ENCODE measurements at regions not wholly inside any gene's neighbourhood (a gene's known extent, or its start where the extent isn't known, plus 50 kb on each side); places are given as distances from the start of the nearest gene placed in this dataset.

- ChIA-PET POLR2A (no interaction called here), CTCF (no interaction called here)
- 0 out of 2 replicates have a peak, but pooled peaks cover 6% of the 10 kb centered on the region for H3K4me1 ChIP-seq (ENCODE audit: control insufficient read depth, insufficient read depth, low read length)
- H3K36me3 ChIP-seq (ENCODE audit: control insufficient read depth in 2 of 2, insufficient read depth in 1 of 2, low read length in 2 of 2): no peaks in the 10 kb centered on the region
- no peak overlapping the region for H3K27ac ChIP-seq (ENCODE audit: extremely low read depth, low read depth, low read length)
- H3K4me3 ChIP-seq (ENCODE audit: low read depth, low read length): no peak overlapping the region
- TF ChIP-seq ZFP41 (tag by site-specific recombination; IDR thresholded peaks at IDR 0.05; ENCODE audit: borderline replicate concordance) (no peak), ZNF600 (tag by site-specific recombination; IDR thresholded peaks at IDR 0.05) (no peak), TCF7L2 (IDR thresholded peaks at IDR 0.05; ENCODE audit: borderline replicate concordance, low read depth, low read length) (no peak), MEIS1 (CRISPR knock-in tag; IDR thresholded peaks at IDR 0.05; ENCODE audit: borderline replicate concordance) (no peak), ZNF174 (tag by site-specific recombination; IDR thresholded peaks at IDR 0.05) (no peak), ZBTB21 (tag by site-specific recombination; IDR thresholded peaks at IDR 0.05) (no peak), ZNF747 (tag by site-specific recombination; IDR thresholded peaks at IDR 0.05) (no peak), TRIM28 (IDR thresholded peaks at IDR 0.05; ENCODE audit: borderline replicate concordance, low read length) (no peak), HOXD13 (CRISPR knock-in tag; IDR thresholded peaks at IDR 0.05; ENCODE audit: borderline replicate concordance) (no peak), REPIN1 (tag by site-specific recombination; IDR thresholded peaks at IDR 0.05; ENCODE audit: low read depth) (no peak), ZBTB10 (tag by site-specific recombination; IDR thresholded peaks at IDR 0.05) (no peak)
- H3K9me3 ChIP-seq (ENCODE audit: control insufficient read depth, insufficient read depth, low read depth, low read length): no peaks in the 10 kb centered on the region
Measured at GRCh38 chr12:77160931-77161330, 95.6 kb upstream of the E2F7 start.

DNA sequence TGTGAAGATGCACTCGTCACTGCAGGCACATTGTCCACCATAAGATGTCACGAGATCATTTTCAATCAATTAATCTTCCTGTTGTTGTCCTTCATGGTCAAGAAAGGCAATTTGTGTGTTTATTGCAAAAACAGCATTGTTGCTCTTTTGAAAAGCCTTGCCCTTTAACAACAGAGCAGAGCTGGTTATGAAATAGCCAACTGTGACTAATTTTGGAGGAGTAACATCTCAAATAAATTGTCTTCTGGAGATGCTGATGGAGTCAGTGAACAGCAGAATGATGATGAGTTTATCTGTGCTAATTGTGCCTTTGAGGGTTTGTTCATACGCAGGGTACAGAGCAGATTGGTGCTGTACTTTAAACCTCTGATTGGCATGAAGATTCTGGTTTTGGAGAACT, 88.3 kb upstream of the E2F7 start:
- Histone ChIP-seq H3K4me1 (ENCODE audit: control insufficient read depth, insufficient read depth, low read length) (no peaks in the 10 kb centered on the region), H3K9me3 (ENCODE audit: control insufficient read depth, insufficient read depth, low read depth, low read length) (no peaks in the 10 kb centered on the region), H3K36me3 (ENCODE audit: control insufficient read depth in 2 of 2, insufficient read depth in 1 of 2, low read length in 2 of 2) (no peaks in the 10 kb centered on the region), H3K4me3 (ENCODE audit: low read depth, low read length) (no peak overlapping the region), H3K27ac (ENCODE audit: extremely low read depth, low read depth, low read length) (no peak overlapping the region)
- TF ChIP-seq ZNF776 (tag by site-specific recombination; IDR thresholded peaks at IDR 0.05; ENCODE audit: borderline replicate concordance) (no peak), HOXD13 (CRISPR knock-in tag; IDR thresholded peaks at IDR 0.05; ENCODE audit: borderline replicate concordance) (no peak), KLF16 (tag by site-specific recombination; IDR thresholded peaks at IDR 0.05) (no peak), ZNF350 (tag by site-specific recombination; IDR thresholded peaks at IDR 0.05) (no peak)
- ChIA-PET POLR2A (no interaction called here), CTCF (interaction anchor here (1.0 kb wide), 1 partner anchor 532 kb away, joined by 3 read pairs; no protein-coding TSS in a partner anchor)

- no peak overlapping the region for H3K4me3 ChIP-seq (ENCODE audit: low read depth, low read length)
- TF ChIP-seq ZNF654 (tag by site-specific recombination; IDR thresholded peaks at IDR 0.05; ENCODE audit: low read depth) (peak; percentile 43), ZNF623 (tag by site-specific recombination; IDR thresholded peaks at IDR 0.05) (no peak)
- H3K36me3 ChIP-seq (ENCODE audit: control insufficient read depth in 2 of 2, insufficient read depth in 1 of 2, low read length in 2 of 2): no peaks in the 10 kb centered on the region
- ChIA-PET POLR2A (no interaction called here), CTCF (interaction anchor here (0.6 to 3.3 kb wide), 20 partner anchors 9 to 779 kb away, joined by 3 to 26 read pairs (median 3); partner anchors contain the start of gene E2F7)
- no peaks in the 10 kb centered on the region for H3K4me1 ChIP-seq (ENCODE audit: control insufficient read depth, insufficient read depth, low read length)
- H3K9me3 ChIP-seq (ENCODE audit: control insufficient read depth, insufficient read depth, low read depth, low read length): no peaks in the 10 kb centered on the region
- H3K27ac ChIP-seq (ENCODE audit: extremely low read depth, low read depth, low read length): no peak overlapping the region
Measured at GRCh38 chr12:77152623-77153193, 87.3 kb upstream of the E2F7 start.

DNA sequence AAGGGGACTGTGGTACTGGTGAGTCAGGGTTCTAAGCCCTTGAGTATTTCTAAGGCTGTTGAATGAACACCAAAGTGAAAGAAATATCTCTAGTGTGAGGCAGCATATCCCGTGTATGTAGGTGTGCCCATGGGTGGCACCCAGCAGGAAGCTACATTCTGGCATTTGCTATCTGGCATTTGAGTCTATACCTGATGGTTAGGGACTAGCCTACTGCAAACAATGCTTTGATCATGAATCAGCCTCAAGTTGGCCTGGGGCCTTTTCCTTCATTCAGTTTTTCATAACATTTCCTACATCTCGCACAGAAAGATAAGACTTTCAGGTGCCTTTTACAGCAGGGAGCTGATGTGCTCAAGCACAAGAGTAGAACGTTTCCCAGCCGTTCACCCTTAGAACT, 85.7 kb upstream of the E2F7 start:
- Histone ChIP-seq H3K36me3 (ENCODE audit: control insufficient read depth in 2 of 2, insufficient read depth in 1 of 2, low read length in 2 of 2) (no peaks in the 10 kb centered on the region), H3K9me3 (ENCODE audit: control insufficient read depth, insufficient read depth, low read depth, low read length) (no peaks in the 10 kb centered on the region), H3K4me1 (ENCODE audit: control insufficient read depth, insufficient read depth, low read length) (no peaks in the 10 kb centered on the region), H3K4me3 (ENCODE audit: low read depth, low read length) (no peak overlapping the region), H3K27ac (ENCODE audit: extremely low read depth, low read depth, low read length) (no peak overlapping the region)
- ChIA-PET POLR2A (no interaction called here), CTCF (interaction anchor here (0.7 to 3.3 kb wide), 2 partner anchors 535 to 652 kb away, joined by 3 to 26 read pairs; no protein-coding TSS in a partner anchor)
- TF ChIP-seq ZNF610 (tag by site-specific recombination; IDR thresholded peaks at IDR 0.05; ENCODE audit: borderline replicate concordance) (no peak), ZNF175 (tag by site-specific recombination; IDR thresholded peaks at IDR 0.05) (no peak), ZBTB7A (tag by site-specific recombination; IDR thresholded peaks at IDR 0.05; ENCODE audit: low read depth) (no peak)

Measured in HEK293 (cell line).